Endodermal cell (in vitro differentiated cells): ENCODE measurements at regions not wholly inside any gene's neighbourhood (a gene's known extent, or its start where the extent isn't known, plus 50 kb on each side); places are given as distances from the start of the nearest gene placed in this dataset.

Experiments used
- DNase-seq: peaks from one replicate; pipeline ENCODE4 v3.0.0-alpha.2; 2017
- H3K27ac ChIP-seq: 2 replicates; pipeline ENCODE4 v1.5.1; 2013; ENCODE audit warnings: mild to moderate bottlenecking, low read depth, low read length, moderate library complexity
- H3K27me3 ChIP-seq: 2 replicates; pipeline ENCODE4 v1.6.1; 2013; ENCODE audit warnings: mild to moderate bottlenecking, low read length, moderate library complexity; ENCODE audit not compliant: insufficient read depth, control insufficient read depth, poor library complexity, severe bottlenecking
- H3K36me3 ChIP-seq: 2 replicates; pipeline ENCODE4 v1.7.0; 2013; ENCODE audit warnings: mild to moderate bottlenecking, low read length, moderate library complexity; ENCODE audit not compliant: control insufficient read depth, insufficient read depth
- H3K4me1 ChIP-seq: one replicate; pipeline ENCODE4 v1.7.0; 2013; ENCODE audit warnings: low read length; ENCODE audit not compliant: control insufficient read depth, insufficient read depth
- H3K4me3 ChIP-seq: 2 replicates; pipeline ENCODE4 v1.5.1; 2013; ENCODE audit warnings: mild to moderate bottlenecking, low read length, moderate library complexity
- H3K9ac ChIP-seq: 2 replicates; pipeline ENCODE4 v1.6.1; 2013; ENCODE audit warnings: mild to moderate bottlenecking, low read length, moderate library complexity; ENCODE audit not compliant: poor library complexity, severe bottlenecking; ENCODE audit errors: extremely low read depth
- H3K9me3 ChIP-seq: 2 replicates; pipeline ENCODE4 v1.6.1; 2013; ENCODE audit warnings: mild to moderate bottlenecking, low read length, moderate library complexity; ENCODE audit not compliant: control insufficient read depth
- H3K27ac Mint-ChIP-seq: 2 replicates; pipeline ENCODE4 v1.8.0; 2020; ENCODE audit warnings: mixed read lengths
- H3K27me3 Mint-ChIP-seq: 2 replicates; pipeline ENCODE4 v1.8.0; 2021; ENCODE audit warnings: mild to moderate bottlenecking, mixed read lengths; ENCODE audit not compliant: insufficient read depth
- H3K36me3 Mint-ChIP-seq: 2 replicates; pipeline ENCODE4 v1.8.0; 2020; ENCODE audit warnings: low read depth, mixed read lengths
- H3K4me1 Mint-ChIP-seq: 2 replicates; pipeline ENCODE4 v1.8.0; 2020; ENCODE audit warnings: mixed read lengths
- H3K4me3 Mint-ChIP-seq: 2 replicates; pipeline ENCODE4 v1.8.0; 2020; ENCODE audit warnings: mild to moderate bottlenecking, moderate library complexity, mixed read lengths
- H3K9me3 Mint-ChIP-seq: 2 replicates; pipeline ENCODE4 v1.8.0; 2020; ENCODE audit warnings: mild to moderate bottlenecking, mixed read lengths
- CTCF ChIP-seq: fragments of 200-600 bp; sonication (generic); conservative IDR thresholded peaks from 2 replicates; pipeline ENCODE4 v1.5.0; 2021; ENCODE audit warnings: antibody characterized with exemption, mild to moderate bottlenecking
- WGBS, 2 experiments: methylation state at CpG; one replicate each; pipeline versions ENCODE4 v1.1.5 to v1.1.7; 2013; ENCODE audit warnings: missing lambda C conversion rate in 2 of 2, mixed read lengths in 1 of 2; ENCODE audit not compliant: insufficient coverage in 1 of 2, insufficient read length in 1 of 2; 5-methylcytosine and 5-hydroxymethylcytosine counted together

GRCh38 chr2:35504419-35504818 is 851.2 kb upstream of the CRIM1 start:
- Histone ChIP-seq H3K9ac (no peak overlapping the region), H3K4me1 (no peaks in the 10 kb centered on the region), H3K9me3 (no peaks in the 10 kb centered on the region), H3K27me3 (no peaks in the 10 kb centered on the region), H3K27ac (no peak overlapping the region), H3K4me3 (no peak overlapping the region), H3K36me3 (no peaks in the 10 kb centered on the region)
- 89 to 100% methylated on average over 2 to 3 of the region's 3 CpGs for WGBS, 2 experiments
- no peaks in the 10 kb centered on the region for H3K4me1 Mint-ChIP-seq
- no peaks in the 10 kb centered on the region for H3K27me3 Mint-ChIP-seq
- no peak for DNase-seq
- peaks cover 14% of the 10 kb centered on the region for H3K36me3 Mint-ChIP-seq
- no peaks in the 10 kb centered on the region for H3K9me3 Mint-ChIP-seq
- H3K27ac Mint-ChIP-seq, result no peak overlapping the region
- no peak overlapping the region for H3K4me3 Mint-ChIP-seq
- TF ChIP-seq CTCF, result no peak

- Mint-ChIP-seq H3K36me3 (peaks cover 19% of the 10 kb centered on the region), H3K4me3 (no peak overlapping the region), H3K27me3 (no peaks in the 10 kb centered on the region), H3K4me1 (no peaks in the 10 kb centered on the region), H3K27ac (no peak overlapping the region), H3K9me3 (peaks cover 5% of the 10 kb centered on the region)
- 100% methylated on average over 1 of the region's 1 CpG for WGBS, 2 experiments
- H3K4me1 ChIP-seq, result no peaks in the 10 kb centered on the region
- DNase-seq, result no peak
- H3K4me3 ChIP-seq, result no peak overlapping the region
- no peaks in the 10 kb centered on the region for H3K36me3 ChIP-seq
- no peak overlapping the region for H3K9ac ChIP-seq
- no peaks in the 10 kb centered on the region for H3K9me3 ChIP-seq
- no peak overlapping the region for H3K27ac ChIP-seq
- TF ChIP-seq CTCF, result no peak
- no peaks in the 10 kb centered on the region for H3K27me3 ChIP-seq
Measured at GRCh38 chr2:35503738-35504199, 851.8 kb upstream of the CRIM1 start.

- peaks cover 21% of the 10 kb centered on the region for H3K36me3 Mint-ChIP-seq
- Histone ChIP-seq H3K9ac (no peak overlapping the region), H3K9me3 (no peaks in the 10 kb centered on the region), H3K27ac (no peak overlapping the region), H3K36me3 (no peaks in the 10 kb centered on the region), H3K27me3 (no peaks in the 10 kb centered on the region), H3K4me1 (no peaks in the 10 kb centered on the region), H3K4me3 (no peak overlapping the region)
- H3K4me3 Mint-ChIP-seq, result no peak overlapping the region
- TF ChIP-seq CTCF, result no peak
- H3K27me3 Mint-ChIP-seq, result no peaks in the 10 kb centered on the region
- 88 to 98% methylated on average over 3 of the region's 3 CpGs for WGBS, 2 experiments
- DNase-seq, result no peak
- H3K4me1 Mint-ChIP-seq, result no peaks in the 10 kb centered on the region
- H3K27ac Mint-ChIP-seq, result no peak overlapping the region
- H3K9me3 Mint-ChIP-seq, result peaks cover 5% of the 10 kb centered on the region
Measured at GRCh38 chr2:35503311-35503710, 852.3 kb upstream of the CRIM1 start.
